HG03378 (cell line): ENCODE measurements at regions not wholly inside any gene's neighbourhood (a gene's known extent, or its start where the extent isn't known, plus 50 kb on each side); places are given as distances from the start of the nearest gene placed in this dataset.

Source experiments
- ATAC-seq: cut with Tn5 transposase; IDR thresholded peaks from one replicate; pipeline ENCODE4 v1.9.1; 2021; ENCODE audit warnings: mild to moderate bottlenecking, moderate library complexity; ENCODE audit not compliant: unreplicated experiment

DNA sequence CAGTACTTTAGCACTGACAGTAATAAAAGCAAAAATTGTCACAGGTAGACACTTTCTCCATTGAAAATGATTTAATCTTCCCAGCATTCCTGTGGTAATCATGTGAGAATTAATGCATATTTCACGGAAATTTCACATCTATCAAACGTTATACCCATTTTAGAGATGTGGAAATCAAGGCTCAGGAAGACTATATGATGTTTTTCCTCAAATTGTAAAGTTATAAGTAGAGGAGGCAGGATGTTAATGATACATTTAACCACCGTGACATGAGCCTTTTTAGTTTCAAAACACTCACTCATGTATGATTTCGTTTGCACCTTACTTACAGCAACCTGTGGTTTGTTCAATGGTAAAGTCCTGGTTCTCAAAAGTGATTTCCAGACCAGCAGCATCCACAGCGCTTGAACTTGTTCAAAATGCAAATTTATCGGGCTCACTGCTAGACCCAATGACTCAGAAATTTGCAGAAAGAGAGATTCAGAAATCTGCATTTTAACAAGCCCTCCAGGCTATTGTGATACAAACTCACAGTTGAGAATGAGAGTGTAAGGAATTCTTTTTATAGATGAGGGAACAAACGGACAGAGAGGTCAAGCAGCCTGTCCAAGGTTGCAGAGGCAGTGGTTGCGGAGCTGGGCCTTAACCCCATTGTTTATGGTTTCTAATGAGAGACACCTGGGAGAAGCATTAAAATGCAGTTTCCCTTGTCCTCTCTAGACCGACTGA lies 654.8 kb upstream of the TBX3 start:
- ATAC-seq: no peak

DNA sequence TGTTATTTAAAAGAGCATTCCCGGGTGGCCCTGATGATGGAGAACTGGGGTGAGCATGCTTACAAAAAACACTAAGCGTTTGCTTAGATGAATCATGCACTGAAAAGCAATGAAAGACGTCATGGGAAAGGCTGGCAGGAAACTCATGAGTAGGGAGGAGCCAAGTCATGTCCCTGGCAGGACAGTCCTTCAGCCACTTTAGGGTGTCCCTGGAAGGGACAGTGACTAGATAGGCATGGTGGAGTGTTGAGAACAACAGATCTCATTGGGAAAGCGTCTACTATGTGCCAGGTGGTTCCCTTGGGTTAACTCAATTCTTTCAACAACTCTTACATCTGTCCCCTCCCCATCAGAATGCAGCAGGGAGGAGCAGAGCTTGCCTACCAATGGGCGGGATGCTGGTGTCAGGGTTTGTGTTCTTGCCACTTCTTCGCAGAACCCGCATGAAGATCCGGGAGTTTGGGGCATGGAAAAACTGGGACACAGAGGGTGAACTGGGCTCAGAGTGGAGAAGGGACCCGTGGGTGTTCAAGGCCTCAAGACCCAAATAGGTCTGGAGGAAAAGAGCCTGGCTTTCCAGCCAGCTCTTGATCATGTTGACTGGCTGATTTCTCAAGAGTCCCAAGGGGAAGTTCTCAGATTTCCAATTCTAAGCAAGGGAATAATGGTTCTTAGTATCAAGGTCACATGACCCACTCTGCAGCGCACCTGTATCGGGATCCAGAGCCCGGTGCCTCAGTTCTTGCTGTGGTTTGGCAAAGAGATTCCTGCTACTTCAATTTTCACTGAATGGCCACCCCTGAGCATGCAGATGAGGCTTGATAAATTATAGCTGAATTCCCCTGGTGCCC lies 653.9 kb upstream of the TBX3 start:
- no peak for ATAC-seq

DNA sequence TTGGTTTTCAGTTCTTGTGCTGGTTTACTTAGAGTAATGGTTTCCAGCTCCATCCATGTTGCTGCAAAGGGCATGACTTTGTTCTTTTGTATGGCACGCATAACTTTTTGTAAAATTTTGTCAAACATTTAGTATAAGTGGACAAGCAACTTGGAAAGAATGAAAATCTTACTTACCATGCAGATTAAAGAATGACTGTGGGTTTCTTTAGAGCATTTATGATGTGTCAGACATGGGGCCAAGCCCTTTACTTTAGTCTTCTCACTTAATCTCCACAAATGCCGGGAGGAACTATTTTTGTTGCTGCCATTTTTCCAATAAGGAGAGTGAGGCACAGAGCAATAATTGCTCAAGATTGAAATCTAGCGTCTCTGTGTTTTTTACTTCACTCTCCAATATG lies 652.5 kb upstream of the TBX3 start:
- no peak for ATAC-seq

DNA sequence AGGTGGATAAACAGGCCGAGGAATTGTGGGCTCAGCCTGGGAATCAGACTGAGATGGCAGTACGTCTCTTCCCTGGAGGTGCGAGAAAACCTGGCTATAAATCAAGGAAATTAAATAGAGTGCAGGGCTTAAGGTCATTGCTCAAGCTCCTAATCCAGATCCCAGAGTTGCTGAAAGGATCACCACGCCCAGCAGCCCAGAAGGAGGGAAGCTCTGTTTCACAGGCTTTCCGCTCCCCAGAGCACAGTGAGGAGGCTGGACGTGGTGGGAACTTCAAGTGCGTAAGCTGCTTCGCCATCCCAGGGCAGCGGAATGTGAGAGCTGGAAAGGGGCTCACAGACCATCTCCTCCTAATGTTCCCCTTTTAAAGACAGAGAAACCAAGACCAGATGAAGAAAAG lies 651.6 kb upstream of the TBX3 start:
- ATAC-seq: no peak

DNA sequence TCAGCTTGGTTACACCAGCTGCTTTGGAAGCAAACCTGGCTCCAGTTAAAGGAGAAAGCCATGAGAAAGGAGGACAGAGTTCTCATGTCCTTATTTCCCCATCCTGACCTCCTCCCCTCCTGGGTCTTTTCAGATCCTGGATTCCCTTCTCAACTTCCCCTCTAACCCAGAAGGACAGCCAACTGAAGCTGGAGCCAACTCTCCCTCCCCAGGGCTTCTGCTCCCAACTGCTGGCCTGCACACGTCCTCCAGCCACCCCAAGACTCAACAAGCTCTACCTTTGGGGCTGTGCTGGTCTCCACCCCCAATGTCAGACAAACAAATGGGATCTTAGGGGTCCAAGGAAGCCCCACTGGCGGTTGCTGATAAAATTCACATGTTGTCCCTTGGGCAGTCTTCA lies 651.1 kb upstream of the TBX3 start:
- no peak for ATAC-seq

DNA sequence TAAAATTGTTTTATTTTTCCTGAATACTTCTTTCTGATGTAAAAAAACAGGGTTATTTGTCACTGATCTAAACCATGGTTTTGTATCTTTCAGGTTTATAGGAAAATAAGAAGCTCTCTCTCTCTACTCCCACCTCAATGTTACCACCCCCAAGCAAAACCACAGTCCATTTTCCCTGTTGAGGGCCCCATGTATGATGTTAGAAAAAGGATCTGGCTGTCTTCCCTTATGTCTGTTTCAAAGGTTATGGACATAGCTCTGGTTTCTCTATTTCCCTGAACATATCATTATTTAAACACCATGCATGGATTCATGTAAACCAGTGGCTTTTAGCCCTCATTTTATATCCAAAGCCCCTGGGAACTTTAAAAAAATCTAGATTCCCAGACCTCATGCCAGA lies 649.0 kb upstream of the TBX3 start:
- no peak for ATAC-seq

DNA sequence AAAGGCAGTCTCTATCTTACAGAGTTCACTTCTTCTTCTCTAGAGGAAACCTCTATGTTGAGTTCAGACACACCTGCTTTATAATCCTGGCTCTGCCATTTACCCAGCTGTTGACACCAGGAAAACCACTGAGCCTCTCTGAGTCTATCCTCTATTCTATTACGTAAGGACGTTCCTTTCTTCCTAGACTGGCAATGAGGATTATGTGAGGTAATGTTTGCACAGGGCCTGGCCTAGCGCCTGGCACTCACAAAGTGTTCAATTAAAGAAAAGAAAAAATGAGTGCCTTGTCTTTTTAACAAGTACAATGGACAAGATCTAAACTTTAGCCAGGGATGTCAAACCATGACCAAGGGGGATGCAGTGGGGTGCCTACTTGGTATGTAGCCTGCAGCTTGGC lies 641.9 kb upstream of the TBX3 start:
- no peak for ATAC-seq

DNA sequence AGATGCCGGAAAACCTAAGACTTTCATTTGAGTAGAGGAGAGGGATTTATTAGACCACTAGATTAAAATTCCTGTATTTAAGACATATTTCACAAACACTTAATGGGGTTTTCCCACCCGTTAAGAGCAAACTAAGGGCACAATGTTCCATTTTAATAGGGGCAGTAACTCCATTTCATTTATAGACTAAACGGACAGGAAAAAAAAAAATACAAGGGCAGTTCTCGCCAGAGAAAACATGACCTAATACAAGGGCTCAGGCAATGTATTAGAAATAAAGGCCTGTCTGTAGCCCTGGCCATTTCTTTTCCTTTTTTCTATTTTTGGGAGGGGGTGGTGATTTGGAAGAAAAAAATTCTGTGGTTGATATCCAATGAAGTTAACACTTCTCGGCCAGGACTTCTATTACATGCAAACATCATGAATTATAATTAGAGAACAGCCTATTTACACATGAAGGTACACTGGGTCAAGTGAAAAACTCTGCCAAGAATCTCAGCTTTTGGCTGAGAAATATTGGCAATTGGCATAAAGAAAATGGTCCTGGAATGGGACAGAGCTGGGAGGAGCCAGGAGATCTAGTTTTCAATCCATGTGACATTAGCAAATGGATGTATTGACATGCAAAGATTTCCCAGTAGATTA lies 641.1 kb upstream of the TBX3 start:
- ATAC-seq: no peak

DNA sequence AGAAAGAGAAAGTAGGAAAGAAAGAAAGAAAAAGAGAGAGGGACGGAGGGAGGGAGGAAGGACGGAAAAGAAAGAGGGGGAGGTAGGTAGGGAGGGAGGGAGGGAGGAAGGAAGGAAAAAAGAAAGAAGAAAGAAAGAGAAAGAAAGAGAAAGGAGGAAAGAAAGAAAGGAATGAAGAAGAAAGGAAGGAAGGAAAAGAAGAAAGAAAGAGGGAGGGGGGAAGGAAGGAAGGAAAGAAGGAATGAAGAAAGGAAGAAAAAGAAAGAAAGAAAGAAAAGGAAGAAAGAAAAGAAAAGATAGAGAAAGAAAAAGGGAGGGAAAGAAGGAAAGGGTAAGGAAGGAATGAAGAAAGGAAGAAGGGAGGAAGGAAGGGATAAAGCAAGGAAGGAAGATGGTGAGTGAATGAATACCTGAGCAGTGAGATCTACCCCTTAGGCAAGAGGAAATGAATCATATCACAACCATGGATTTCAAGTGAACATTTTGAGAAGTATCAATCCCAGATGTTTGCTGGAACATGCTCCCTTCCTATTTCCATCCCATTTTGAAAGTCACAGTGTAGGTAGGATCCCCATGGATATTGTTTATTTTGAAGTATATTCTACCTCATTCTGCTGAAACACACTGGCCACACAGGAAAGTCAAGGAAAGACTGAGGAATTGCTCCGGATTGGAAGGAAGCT lies 639.4 kb upstream of the TBX3 start:
- no peak for ATAC-seq

DNA sequence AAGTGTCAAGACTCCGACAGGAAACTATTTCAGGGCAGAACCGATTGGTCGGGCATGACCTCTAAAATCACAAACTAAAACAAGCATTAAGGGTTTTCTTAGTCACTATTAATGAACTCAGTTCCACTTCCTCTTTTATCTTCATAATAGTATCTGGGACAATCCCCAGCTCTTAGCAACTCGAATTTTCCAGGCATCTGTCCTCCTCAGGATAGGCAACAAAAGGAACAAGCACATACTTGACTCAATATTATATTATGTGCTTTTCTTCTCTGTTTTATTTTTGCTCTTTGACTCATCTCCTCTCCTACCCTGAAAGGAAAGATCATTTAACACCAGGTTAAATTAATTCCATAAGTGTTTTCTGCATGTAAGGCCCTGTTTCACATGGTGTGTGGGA lies 638.3 kb upstream of the TBX3 start:
- ATAC-seq: peak; percentile 78

DNA sequence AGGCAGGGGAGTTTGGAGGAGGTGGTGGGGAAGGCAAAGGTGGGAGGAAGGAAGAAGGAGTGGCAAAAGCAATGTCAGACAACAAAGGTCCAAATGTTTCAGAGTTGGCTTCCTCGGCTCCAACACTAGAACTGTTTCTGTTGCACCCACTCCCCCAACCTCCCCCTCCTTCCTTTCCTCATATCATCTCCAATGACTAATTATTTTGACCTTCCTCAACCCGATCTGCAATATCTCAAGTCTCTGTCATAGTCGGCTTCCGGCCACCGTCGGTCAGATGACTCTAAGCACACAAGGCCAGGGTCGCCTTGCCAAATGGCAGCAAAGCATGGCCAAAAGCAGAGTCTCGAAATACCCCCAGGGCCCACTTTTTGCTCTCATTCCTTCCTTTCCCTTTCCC lies 637.0 kb upstream of the TBX3 start:
- ATAC-seq: no peak

DNA sequence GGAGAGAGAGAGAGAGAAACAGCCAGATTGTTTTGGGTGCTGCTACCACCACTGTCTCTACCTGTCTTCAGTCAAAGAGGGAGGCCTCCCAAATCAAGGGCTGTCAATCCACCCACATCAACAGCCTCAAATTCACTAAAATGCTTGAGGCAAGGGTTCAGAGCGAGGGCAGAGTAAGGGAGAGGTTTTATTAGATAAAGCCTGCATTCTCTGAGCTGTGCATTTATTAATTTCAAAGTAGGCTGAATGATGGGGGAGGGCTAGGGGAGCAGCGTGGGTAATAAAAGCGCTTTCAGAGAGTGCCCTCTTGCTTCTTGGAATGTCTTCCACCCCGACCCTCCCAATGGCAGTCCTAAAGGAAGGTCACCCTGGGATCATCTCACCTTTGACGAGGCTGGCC lies 636.5 kb upstream of the TBX3 start:
- no peak for ATAC-seq

DNA sequence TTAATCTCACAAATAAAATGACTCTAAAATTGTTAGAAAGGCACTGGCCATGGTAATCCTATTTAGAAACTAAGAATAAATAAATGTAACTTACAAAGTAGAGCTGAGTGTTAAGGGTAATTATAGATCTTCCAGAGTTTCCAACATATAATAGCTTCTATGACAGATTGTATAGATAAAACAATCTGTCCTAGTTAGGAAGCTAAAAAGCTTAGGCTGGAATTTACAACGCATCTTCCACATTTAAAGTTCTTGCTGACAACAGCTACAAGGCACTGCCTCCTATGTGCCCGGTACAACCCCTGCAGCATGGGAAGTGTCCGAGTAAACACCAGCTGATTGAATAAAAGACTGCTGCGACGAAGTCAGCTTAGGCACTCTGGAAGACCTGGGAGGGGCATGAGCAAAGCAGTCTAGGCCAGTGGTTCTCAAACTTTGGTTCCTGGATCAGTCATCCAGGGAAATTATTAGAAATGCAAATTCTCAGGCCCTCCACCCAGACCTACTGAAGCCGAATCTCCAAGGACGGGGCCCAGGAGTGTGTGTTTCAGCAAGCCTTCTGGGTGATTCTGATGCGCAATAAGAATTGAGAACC lies 635.6 kb upstream of the TBX3 start:
- no peak for ATAC-seq

DNA sequence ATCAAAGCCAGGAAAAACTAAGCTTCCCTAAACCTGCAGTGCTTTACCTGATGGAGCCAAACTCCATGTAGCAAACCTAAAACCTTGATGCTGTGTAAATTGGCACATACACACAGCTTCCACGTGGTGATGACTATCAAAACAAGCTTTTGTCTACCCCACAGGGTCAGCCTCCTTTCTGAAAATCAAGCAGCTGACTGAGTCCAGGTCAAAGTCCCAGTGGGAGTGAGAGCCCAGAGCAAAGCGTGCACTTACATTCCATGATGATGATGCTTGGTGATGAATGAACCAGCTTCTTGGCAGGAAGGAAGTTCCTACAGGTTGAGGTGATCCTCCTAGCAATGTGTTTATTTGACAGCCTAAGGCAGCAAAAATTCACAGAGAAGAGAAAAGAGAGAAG lies 630.0 kb upstream of the TBX3 start:
- no peak for ATAC-seq

DNA sequence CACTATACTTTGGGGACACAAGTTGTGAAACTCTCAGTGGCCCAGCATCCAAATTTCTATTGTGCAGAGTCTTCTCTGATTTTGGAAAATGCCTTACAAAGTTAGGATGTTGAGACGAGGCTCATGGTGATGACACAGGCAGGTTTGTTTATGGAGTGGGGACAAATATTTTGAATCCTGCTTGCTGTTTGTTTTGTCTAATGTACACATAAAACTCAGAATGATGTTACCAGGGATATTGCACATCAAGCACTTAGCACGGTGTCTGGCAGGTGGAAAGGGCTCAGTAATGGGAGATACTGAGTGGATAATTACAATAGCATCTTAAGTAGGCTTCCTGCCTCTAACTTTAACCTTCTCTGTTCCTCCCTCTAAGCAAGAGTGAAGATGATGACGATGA lies 628.9 kb upstream of the TBX3 start:
- no peak for ATAC-seq

DNA sequence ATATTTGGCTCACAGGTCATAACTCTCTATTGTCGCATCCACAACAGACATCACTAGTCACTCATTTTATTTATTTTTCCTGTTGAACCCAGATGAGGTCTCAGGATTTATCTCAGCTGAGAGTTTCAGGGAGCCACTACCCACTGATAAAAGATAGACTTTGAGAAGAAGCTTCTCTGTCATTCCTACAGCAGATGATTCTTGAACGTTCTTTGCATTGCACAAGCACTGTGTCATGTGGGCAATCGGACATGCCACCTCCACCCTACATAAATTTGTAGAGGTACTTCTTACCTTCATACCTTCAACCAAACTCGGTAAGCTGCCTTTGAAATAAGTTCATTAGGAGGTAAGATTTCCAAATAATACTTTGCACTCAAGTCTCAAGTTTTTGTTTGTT lies 627.9 kb upstream of the TBX3 start:
- ATAC-seq: no peak

DNA sequence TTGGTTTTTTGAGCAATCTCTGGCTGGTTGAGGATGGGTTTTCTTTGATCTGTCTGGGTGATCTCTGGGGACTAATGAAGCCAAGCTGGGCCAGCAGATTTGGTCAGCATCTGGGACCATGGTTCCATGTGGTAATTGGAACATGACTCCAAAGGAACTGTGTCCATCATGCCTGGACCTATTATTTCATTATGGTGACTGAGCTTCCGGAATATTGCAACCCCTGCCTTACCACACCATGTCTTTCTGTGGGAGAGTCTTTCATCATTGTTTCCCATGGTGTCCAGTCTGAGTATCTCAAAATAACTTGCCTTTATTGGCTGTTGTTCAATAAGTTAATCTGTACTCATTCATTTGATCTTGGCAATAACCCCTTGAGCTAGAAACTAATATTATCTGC lies 624.9 kb upstream of the TBX3 start:
- no peak for ATAC-seq

DNA sequence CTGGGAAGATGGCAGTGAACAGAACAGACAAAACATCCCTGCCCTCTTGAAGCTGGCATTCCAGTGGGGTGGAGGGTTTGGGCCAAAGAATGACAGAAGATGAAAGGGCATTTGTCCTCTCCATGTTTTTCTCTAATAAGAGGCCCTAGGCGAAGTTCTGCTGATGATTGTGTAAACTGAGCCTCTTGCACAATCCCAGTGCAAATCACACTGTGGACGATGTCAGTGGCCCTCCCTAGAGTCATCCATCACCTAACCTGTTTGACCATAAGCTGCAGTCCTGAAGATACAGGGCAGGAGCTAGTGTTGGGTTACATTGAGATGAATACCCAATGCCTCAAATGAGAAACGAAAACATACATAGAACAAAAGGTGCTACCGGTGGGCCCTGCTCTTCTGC lies 622.4 kb upstream of the TBX3 start:
- ATAC-seq: no peak

DNA sequence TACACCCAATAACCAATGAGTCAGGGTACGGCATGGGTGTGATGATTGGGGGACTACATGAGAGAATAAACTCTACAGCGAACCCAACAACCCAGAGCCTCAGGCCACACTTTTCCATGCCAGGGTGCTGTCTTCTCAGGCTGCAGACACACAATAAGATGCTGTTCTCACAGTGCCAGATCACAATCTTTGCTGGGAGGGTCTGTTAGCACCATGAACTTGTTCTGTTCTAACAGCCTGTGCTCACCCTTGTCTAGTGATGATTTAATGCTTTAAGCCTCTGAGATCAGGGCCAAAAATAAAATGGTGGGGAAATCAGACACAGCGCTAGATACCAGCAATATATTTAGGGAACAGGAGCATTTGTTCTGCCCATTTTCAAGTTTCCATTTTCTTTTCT lies 621.9 kb upstream of the TBX3 start:
- no peak for ATAC-seq

DNA sequence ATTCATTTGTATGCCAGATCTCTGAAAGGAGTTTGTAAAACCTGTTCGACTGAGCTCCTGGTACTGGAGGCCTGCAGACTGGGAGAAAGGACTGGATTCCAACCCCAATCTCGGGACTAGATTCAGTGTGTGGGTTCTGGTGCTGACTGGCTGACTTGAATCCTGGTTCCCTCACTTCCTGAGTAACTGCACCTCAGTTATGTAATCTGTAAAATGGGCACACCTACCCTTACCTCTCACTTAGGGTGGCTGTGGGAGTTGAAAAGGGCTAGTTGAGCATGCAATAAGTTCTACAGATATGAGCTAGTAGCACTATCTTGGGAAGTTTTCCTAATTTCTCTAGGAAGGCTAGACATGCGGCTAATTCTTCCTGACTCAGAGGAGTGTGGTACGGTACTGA lies 621.3 kb upstream of the TBX3 start:
- no peak for ATAC-seq

DNA sequence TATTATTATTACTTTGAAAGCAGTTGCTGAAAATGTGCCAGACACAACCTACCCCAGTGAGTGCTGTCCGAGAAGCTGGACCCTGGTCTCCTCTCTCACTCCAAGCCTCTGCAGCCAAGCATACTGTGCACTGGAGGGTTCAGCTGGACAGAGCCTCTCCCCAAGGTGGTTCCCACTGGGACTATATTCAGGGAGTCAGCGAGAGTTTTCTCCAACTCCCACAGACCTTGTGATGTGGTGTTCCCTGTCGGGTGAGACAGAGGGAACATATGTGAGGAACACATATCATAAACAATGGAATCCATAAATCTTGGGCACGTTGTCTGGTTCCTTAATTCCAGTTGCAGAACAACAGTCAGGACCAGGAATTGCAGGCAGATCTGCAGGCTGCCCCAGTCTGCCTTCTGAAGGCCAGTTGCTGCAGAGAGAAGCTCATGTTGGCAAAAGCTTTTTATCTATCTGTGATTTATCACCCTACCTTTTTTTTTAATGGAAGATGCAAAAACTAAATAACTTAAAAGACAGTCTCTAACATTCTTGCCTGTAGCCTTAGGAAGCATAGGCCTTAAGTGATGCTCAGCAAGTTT lies 619.8 kb upstream of the TBX3 start:
- ATAC-seq: no peak
